ENCODE measurements at regions not wholly inside any gene's neighbourhood (a gene's known extent, or its start where the extent isn't known, plus 50 kb on each side); places are given as distances from the start of the nearest gene placed in this dataset.

DNA sequence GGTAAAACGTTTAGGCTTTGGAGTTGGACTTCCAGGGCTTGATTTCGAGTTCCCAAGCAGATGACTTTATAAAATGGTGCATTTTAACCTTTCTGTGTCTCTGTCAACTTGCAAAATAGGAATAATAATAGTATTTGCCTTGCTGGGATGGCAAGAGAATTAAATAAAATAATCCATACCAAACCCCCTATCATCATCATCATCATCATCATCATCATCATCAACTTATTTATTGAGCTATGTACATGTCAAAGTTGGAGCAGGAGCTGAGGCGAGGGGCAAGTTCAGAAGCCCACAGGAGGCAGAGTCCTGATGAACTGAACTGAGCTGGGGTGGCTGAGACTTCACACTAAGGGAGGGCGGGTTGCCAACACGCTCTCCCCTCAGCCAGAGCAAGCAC lies 51.7 kb upstream of the KCNMA1 start:
- in situ Hi-C loops (cut with MboI; ENCODE audit: low pct_ligation_motif_present in 1 of 4, low pct_unique_long_range_greater_than_20kb in 1 of 4, low sequenced_read_pairs in 3 of 4) = no loop called here
- intact Hi-C loops (cut with DNase I; ENCODE audit: low total_unique reads) = no loop called here
- WGBS, 2 donors (ENCODE audit: low coverage in 1 of 2) = 74 to 79% methylated on average over 2 to 5 of the region's 5 CpGs
- no peak overlapping the region for H3K27ac ChIP-seq
- no peaks in the 10 kb centered on the region for H3K4me1 ChIP-seq
- no peak for DNase-seq
- H3K36me3 ChIP-seq = no peaks in the 10 kb centered on the region
- no peaks in the 10 kb centered on the region for H3K9me3 ChIP-seq
- TF ChIP-seq, protein P1, sequence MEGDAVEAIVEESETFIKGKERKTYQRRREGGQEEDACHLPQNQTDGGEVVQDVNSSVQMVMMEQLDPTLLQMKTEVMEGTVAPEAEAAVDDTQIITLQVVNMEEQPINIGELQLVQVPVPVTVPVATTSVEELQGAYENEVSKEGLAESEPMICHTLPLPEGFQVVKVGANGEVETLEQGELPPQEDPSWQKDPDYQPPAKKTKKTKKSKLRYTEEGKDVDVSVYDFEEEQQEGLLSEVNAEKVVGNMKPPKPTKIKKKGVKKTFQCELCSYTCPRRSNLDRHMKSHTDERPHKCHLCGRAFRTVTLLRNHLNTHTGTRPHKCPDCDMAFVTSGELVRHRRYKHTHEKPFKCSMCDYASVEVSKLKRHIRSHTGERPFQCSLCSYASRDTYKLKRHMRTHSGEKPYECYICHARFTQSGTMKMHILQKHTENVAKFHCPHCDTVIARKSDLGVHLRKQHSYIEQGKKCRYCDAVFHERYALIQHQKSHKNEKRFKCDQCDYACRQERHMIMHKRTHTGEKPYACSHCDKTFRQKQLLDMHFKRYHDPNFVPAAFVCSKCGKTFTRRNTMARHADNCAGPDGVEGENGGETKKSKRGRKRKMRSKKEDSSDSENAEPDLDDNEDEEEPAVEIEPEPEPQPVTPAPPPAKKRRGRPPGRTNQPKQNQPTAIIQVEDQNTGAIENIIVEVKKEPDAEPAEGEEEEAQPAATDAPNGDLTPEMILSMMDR (IDR thresholded peaks at IDR 0.05) = no peak
- no peak overlapping the region for H3K4me3 ChIP-seq
- H3K27me3 ChIP-seq = peaks cover 6% of the 10 kb centered on the region

DNA sequence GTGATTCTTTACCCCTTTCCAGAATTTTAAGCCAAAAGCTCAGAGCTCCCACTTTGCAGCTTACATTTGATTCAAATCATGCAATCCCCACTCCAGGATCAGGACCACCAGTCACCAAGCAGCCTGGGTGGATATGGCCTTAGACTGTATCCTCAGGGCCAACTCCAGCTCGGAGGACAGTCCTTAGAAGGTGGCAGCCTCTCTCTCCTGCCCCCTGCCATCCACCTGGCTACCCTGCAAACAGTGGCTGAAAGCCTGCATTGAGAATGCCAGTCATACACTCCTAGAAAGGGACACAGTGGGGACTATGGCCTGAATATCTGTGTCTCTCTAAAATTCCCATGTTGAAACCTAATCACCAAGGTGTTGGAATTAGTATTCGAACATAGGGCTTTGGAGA lies 50.0 kb upstream of the KCNMA1 start:
- peaks cover 0 to 2% (median 0%) of the 10 kb centered on the region in 4 donors for H3K4me1 ChIP-seq
- DNase-seq = no peak
- peaks cover 6% of the 10 kb centered on the region for H3K27me3 ChIP-seq
- H3K27ac ChIP-seq = no peak overlapping the region
- intact Hi-C loops (cut with DNase I; ENCODE audit: low total_unique reads) = no loop called here
- no peaks in the 10 kb centered on the region for H3K36me3 ChIP-seq
- WGBS, 2 donors (ENCODE audit: low coverage in 1 of 2) = 88% methylated on average over 2 of the region's 2 CpGs; no CpG with 5 or more reads in 1 of the 2 donors
- no peak for TF ChIP-seq POLR2A (IDR thresholded peaks at IDR 0.05)
- no peak for TF ChIP-seq POLR2AphosphoS5 (IDR thresholded peaks at IDR 0.05)
- TF ChIP-seq, protein P1 (IDR thresholded peaks at IDR 0.05) = no peak
- no peak for TF ChIP-seq EP300 (IDR thresholded peaks at IDR 0.05; ENCODE audit: low read depth)
- no peaks in the 10 kb centered on the region for H3K9me3 ChIP-seq
- in situ Hi-C loops (cut with MboI; ENCODE audit: low pct_ligation_motif_present in 1 of 4, low pct_unique_long_range_greater_than_20kb in 1 of 4, low sequenced_read_pairs in 3 of 4) = no loop called here
- no peak overlapping the region for H3K4me3 ChIP-seq

Data from transverse colon (tissue), 4 donors.